ENCODE measurements at regions not wholly inside any gene's neighbourhood (a gene's known extent, or its start where the extent isn't known, plus 50 kb on each side); places are given as distances from the start of the nearest gene placed in this dataset.

GRCh38 chr3:31402117-31402516 lies 130.6 kb upstream of the STT3B start:
- no peak overlapping the region for H3K9ac ChIP-seq (ENCODE audit: low read depth, low read length)
- H2AK5ac ChIP-seq (ENCODE audit: low read depth, low read length): no peak overlapping the region
- no peak overlapping the region for H2AK9ac ChIP-seq (replicated peaks; ENCODE audit: low read depth, low read length, poor library complexity)
- H4K5ac ChIP-seq (ENCODE audit: low read depth, low read length): no peak overlapping the region
- H3K23ac ChIP-seq (ENCODE audit: low read depth, low read length): no peak overlapping the region
- H3K56ac ChIP-seq (ENCODE audit: extremely low read depth, insufficient read depth, low read length): no peak overlapping the region
- H3K9me1 ChIP-seq (ENCODE audit: insufficient read depth, low read length): no peaks in the 10 kb centered on the region
- no CpG with 5 or more reads among the region's 2 CpGs for WGBS, 2 experiments (ENCODE audit: extremely low coverage in 2 of 2, insufficient read length in 1 of 2)
- H3K4ac ChIP-seq (ENCODE audit: low read depth, low read length): no peak overlapping the region
- H4K20me1 ChIP-seq (ENCODE audit: insufficient read depth, low read length): no peaks in the 10 kb centered on the region
- H3K79me1 ChIP-seq (ENCODE audit: low read depth in 1 of 2, low read length in 2 of 2): no peaks in the 10 kb centered on the region
- no peak overlapping the region for H2BK120ac ChIP-seq (ENCODE audit: low read depth, low read length)
- no peak overlapping the region for H3K4me3 ChIP-seq (ENCODE audit: insufficient read depth, low read depth, low read length)
- no peak for DNase-seq
- no peak overlapping the region for H3K27ac ChIP-seq (ENCODE audit: insufficient read depth, low read length)
- H3K9me3 ChIP-seq (ENCODE audit: control insufficient read depth, insufficient read depth, low read length): no peaks in the 10 kb centered on the region
- TF ChIP-seq ELK1 (IDR thresholded peaks at IDR 0.05; ENCODE audit: borderline replicate concordance, low read depth, low read length) (no peak), MXI1 (IDR thresholded peaks at IDR 0.05; ENCODE audit: borderline replicate concordance, low read depth, low read length) (no peak), MAZ (IDR thresholded peaks at IDR 0.05; ENCODE audit: borderline replicate concordance, low read depth, low read length) (no peak), RAD21 (IDR thresholded peaks at IDR 0.05; ENCODE audit: low read length) (no peak), NFE2L2 (IDR thresholded peaks at IDR 0.05; ENCODE audit: low read depth, low read length) (no peak), RFX5 (IDR thresholded peaks at IDR 0.05; ENCODE audit: low read depth, low read length) (no peak), CEBPB (IDR thresholded peaks at IDR 0.05; ENCODE audit: low read depth, low read length) (no peak), SMC3 (IDR thresholded peaks at IDR 0.05; ENCODE audit: low read depth, low read length) (no peak), USF2 (IDR thresholded peaks at IDR 0.05; ENCODE audit: low read depth, low read length) (no peak), RCOR1 (IDR thresholded peaks at IDR 0.05; ENCODE audit: insufficient replicate concordance, low read length) (no peak), CTCF (conservative IDR thresholded peaks at IDR 0.05; ENCODE audit: low read depth, low read length) (no peak), CHD1 (IDR thresholded peaks at IDR 0.05; ENCODE audit: low read depth, low read length) (no peak), BHLHE40 (IDR thresholded peaks at IDR 0.05; ENCODE audit: low read depth, low read length) (no peak), POLR2A (IDR thresholded peaks at IDR 0.05; ENCODE audit: low read depth, low read length) (no peak), FOS (IDR thresholded peaks at IDR 0.05; ENCODE audit: low read depth, low read length) (no peak)
- no peaks in the 10 kb centered on the region for H3K4me1 ChIP-seq (ENCODE audit: control insufficient read depth, insufficient read depth, low read length)
- ChIA-PET POLR2A (ENCODE audit: unreplicated experiment) (interaction anchor here (0.6 kb wide), 1 partner anchor 864 kb away, joined by 6 read pairs; no protein-coding TSS in a partner anchor), CTCF (no interaction called here)
- no peak overlapping the region for H2BK5ac ChIP-seq (ENCODE audit: low read depth, low read length, poor library complexity, severe bottlenecking)
- in situ Hi-C loops (cut with MboI; ENCODE audit: low sequenced_read_pairs): no loop called here
- dilution Hi-C loops (cut with HindIII; ENCODE audit: low sequenced_read_pairs, unreplicated experiment): no loop called here
- no peak overlapping the region for H4K8ac ChIP-seq (ENCODE audit: low read depth in 2 of 2, low read length in 2 of 2)
- H2AFZ ChIP-seq (replicated peaks; ENCODE audit: low read length, poor library complexity): no peak overlapping the region
- no TSS peak for BruUV-seq (replicated peaks)
- intact Hi-C loops (cut with micrococcal nuclease): no loop called here
- H3K27me3 ChIP-seq (ENCODE audit: control insufficient read depth, insufficient read depth, low read length): no peaks in the 10 kb centered on the region
- H3K4me2 ChIP-seq (ENCODE audit: low read depth, low read length): no peak overlapping the region
- H3K14ac ChIP-seq (replicated peaks; ENCODE audit: low read depth, low read length): no peak overlapping the region
- H2BK20ac ChIP-seq (ENCODE audit: low read depth, low read length): no peak overlapping the region
- no peak overlapping the region for H2BK15ac ChIP-seq (ENCODE audit: low read depth, low read length)
- H3K18ac ChIP-seq (ENCODE audit: low read depth, low read length): no peak overlapping the region
- no peaks in the 10 kb centered on the region for H3K36me3 ChIP-seq (ENCODE audit: control insufficient read depth, insufficient read depth, low read length)
- H4K91ac ChIP-seq (ENCODE audit: insufficient read depth, low read depth, low read length): no peak overlapping the region
- no peak for ATAC-seq (ENCODE audit: low read depth)

All from IMR-90 (cell line).